Naive thymus-derived CD4-positive, alpha-beta T cell (primary cell): ENCODE measurements at regions not wholly inside any gene's neighbourhood (a gene's known extent, or its start where the extent isn't known, plus 50 kb on each side); places are given as distances from the start of the nearest gene placed in this dataset.
"Not testable (repeated sequence)": the region's sequence is repeated elsewhere in the genome, so short reads cannot be mapped to it uniquely, and the experiment has no call there.

Experiments
- ATAC-seq: fragments of 150-1000 bp; cut with Tn5 transposase; 2 replicates; pipeline ENCODE4 v1.10.0; 2021; ENCODE audit warnings: mild to moderate bottlenecking, moderate library complexity
- CTCF ChIA-PET: fragments of 350-600 bp; sonication (Branson Sonifier 250); formaldehyde crosslinking; loops from one replicate; lab custom pipeline; 2021; ENCODE audit warnings: antibody characterized with exemption; lab: Charles Lee
- POLR2A ChIA-PET: fragments of 350-600 bp; sonication (Branson Sonifier 250); formaldehyde crosslinking; loops from one replicate; lab custom pipeline; 2021; ENCODE audit warnings: antibody characterized with exemption, inconsistent platforms; lab: Charles Lee
- DNase-seq, 9 donors: peaks; one replicate each; pipeline versions ENCODE4 v3.0.0 to v3.0.0-alpha.2; 2020 to 2022; ENCODE audit warnings: mixed read lengths in 1 of 9
- H3K27ac ChIP-seq: one replicate; pipeline ENCODE4 v1.7.0; 2013; ENCODE audit warnings: mild to moderate bottlenecking, low read depth, low read length, moderate library complexity
- H3K27me3 ChIP-seq, 2 donors: one replicate each; pipeline ENCODE4 v1.7.0; 2013; ENCODE audit warnings: low read length in 2 of 2, mild to moderate bottlenecking in 2 of 2, moderate library complexity in 2 of 2; ENCODE audit not compliant: control insufficient read depth in 2 of 2, insufficient read depth in 2 of 2
- H3K36me3 ChIP-seq, 3 experiments: 1 replicate in 2 of 3; 2 replicates in 1 of 3; pipeline ENCODE4 v1.7.0; 2013; ENCODE audit warnings: low read length in 3 of 3, mild to moderate bottlenecking in 3 of 3, moderate library complexity in 1 of 3; ENCODE audit not compliant: insufficient read depth in 3 of 3, control insufficient read depth in 2 of 3
- H3K4me1 ChIP-seq, 2 donors: one replicate each; pipeline ENCODE4 v1.7.0; 2013; ENCODE audit warnings: low read length in 2 of 2, mild to moderate bottlenecking in 2 of 2, moderate library complexity in 1 of 2; ENCODE audit not compliant: control insufficient read depth in 2 of 2, insufficient read depth in 2 of 2
- H3K4me3 ChIP-seq: 2 replicates; pipeline ENCODE4 v1.7.0; 2013; ENCODE audit warnings: mild to moderate bottlenecking, low read length
- H3K9me3 ChIP-seq, 3 experiments: 1 replicate in 2 of 3; 2 replicates in 1 of 3; pipeline ENCODE4 v1.7.0; 2013; ENCODE audit warnings: low read length in 3 of 3; ENCODE audit not compliant: control insufficient read depth in 2 of 3
- H3K27ac Mint-ChIP-seq, 9 donors: one replicate each; pipeline ENCODE4 v1.8.0; 2020 to 2022; ENCODE audit warnings: mixed read lengths in 9 of 9, mild to moderate bottlenecking in 8 of 9, moderate library complexity in 5 of 9, inconsistent platforms in 2 of 9
- H3K27me3 Mint-ChIP-seq, 5 donors: one replicate each; pipeline ENCODE4 v1.8.0; 2021 to 2022; ENCODE audit warnings: mixed read lengths in 5 of 5, mild to moderate bottlenecking in 1 of 5
- H3K36me3 Mint-ChIP-seq, 5 donors: one replicate each; pipeline ENCODE4 v1.8.0; 2020 to 2022; ENCODE audit warnings: mixed read lengths in 5 of 5, mild to moderate bottlenecking in 3 of 5, inconsistent platforms in 1 of 5
- H3K4me1 Mint-ChIP-seq, 7 donors: one replicate each; pipeline ENCODE4 v1.8.0; 2020 to 2022; ENCODE audit warnings: mixed read lengths in 7 of 7, mild to moderate bottlenecking in 3 of 7, inconsistent platforms in 1 of 7
- H3K4me3 Mint-ChIP-seq, 10 donors: one replicate each; pipeline ENCODE4 v1.8.0; 2020 to 2022; ENCODE audit warnings: mild to moderate bottlenecking in 10 of 10, mixed read lengths in 10 of 10, moderate library complexity in 6 of 10, inconsistent platforms in 2 of 10
- H3K9me3 Mint-ChIP-seq, 11 donors: one replicate each; pipeline ENCODE4 v1.8.0; 2020 to 2022; ENCODE audit warnings: mixed read lengths in 11 of 11, mild to moderate bottlenecking in 4 of 11, inconsistent platforms in 1 of 11, moderate library complexity in 1 of 11
- intact Hi-C, 2 donors: fragments of 100-400 bp; cut with micrococcal nuclease; formaldehyde crosslinking; loops; one replicate each; pipeline ENCODE4 v1.15.1; 2023

GRCh38 chr1:211188721-211189120 lies 54.8 kb upstream of the KCNH1 start:
- H3K27me3 Mint-ChIP-seq, H3K4me1 Mint-ChIP-seq, POLR2A ChIA-PET, H3K36me3 Mint-ChIP-seq, H3K9me3 ChIP-seq, H3K4me3 Mint-ChIP-seq, intact Hi-C loops, H3K4me1 ChIP-seq, H3K36me3 ChIP-seq, H3K9me3 Mint-ChIP-seq, H3K27ac ChIP-seq, ATAC-seq, H3K4me3 ChIP-seq, H3K27me3 ChIP-seq, CTCF ChIA-PET, DNase-seq: not testable (repeated sequence)
- peak overlapping the region in 1 of 9 donors; percentile 2 for H3K27ac Mint-ChIP-seq

GRCh38 chr1:211183747-211184313 lies 49.9 kb upstream of the KCNH1 start:
- Histone ChIP-seq H3K9me3 (no peaks in the 10 kb centered on the region), H3K4me1 (no peaks in the 10 kb centered on the region), H3K36me3 (no peaks in the 10 kb centered on the region), H3K4me3 (no peak overlapping the region), H3K27me3 (no peaks in the 10 kb centered on the region), H3K27ac (no peak overlapping the region)
- Mint-ChIP-seq H3K36me3 (no peaks in the 10 kb centered on the region), H3K9me3 (no peaks in the 10 kb centered on the region), H3K4me1 (peaks cover 0 to 2% (median 0%) of the 10 kb centered on the region in 7 donors), H3K27me3 (peaks cover 0 to 6% (median 0%) of the 10 kb centered on the region in 5 donors), H3K4me3 (no peak overlapping the region), H3K27ac (no peak overlapping the region)
- ATAC-seq (no peak), DNase-seq (no peak)
- ChIA-PET CTCF (no interaction called here), POLR2A (no interaction called here)
- intact Hi-C loops: no loop called here
